Left ventricle myocardium inferior (tissue), 1 donor: ENCODE measurements at regions not wholly inside any gene's neighbourhood (a gene's known extent, or its start where the extent isn't known, plus 50 kb on each side); places are given as distances from the start of the nearest gene placed in this dataset.

Source experiments
- DNase-seq: peaks from one replicate; pipeline ENCODE4 v3.0.0-alpha.2; 2020
- H3K27ac ChIP-seq: fragments of 200-600 bp; replicated peaks from 2 replicates; pipeline ENCODE4 v1.8.0; 2021
- H3K27me3 ChIP-seq: fragments of 200-600 bp; 2 replicates; pipeline ENCODE4 v1.8.0; 2021; ENCODE audit warnings: low read depth
- H3K36me3 ChIP-seq: fragments of 200-600 bp; 2 replicates; pipeline ENCODE4 v1.8.0; 2021
- H3K4me1 ChIP-seq: fragments of 200-600 bp; 2 replicates; pipeline ENCODE4 v1.8.0; 2021
- H3K4me3 ChIP-seq: fragments of 200-600 bp; 2 replicates; pipeline ENCODE4 v1.8.0; 2021; ENCODE audit warnings: mild to moderate bottlenecking, moderate library complexity
- H3K9me3 ChIP-seq: fragments of 200-600 bp; replicated peaks from 2 replicates; pipeline ENCODE4 v1.8.0; 2021
- CTCF ChIP-seq: fragments of 200-600 bp; IDR thresholded peaks from 2 replicates; pipeline ENCODE4 v1.8.0; 2021; ENCODE audit warnings: antibody characterized with exemption, mild to moderate bottlenecking, borderline replicate concordance
- intact Hi-C: fragments of 100-400 bp; cut with micrococcal nuclease; formaldehyde crosslinking; loops from one replicate; pipeline ENCODE4 v1.11.0; 2022
- donor health status: DM: no; HTN: yes; CAD: no; lungs with severe emphysema.

GRCh38 chrX:10773318-10773717, 152.9 kb upstream of the MID1 start:
- H3K27me3 ChIP-seq = no peaks in the 10 kb centered on the region
- intact Hi-C loops = no loop called here
- no peak for DNase-seq
- H3K4me3 ChIP-seq = no peak overlapping the region
- H3K36me3 ChIP-seq = no peaks in the 10 kb centered on the region
- no peak for TF ChIP-seq CTCF
- H3K9me3 ChIP-seq = no peaks in the 10 kb centered on the region
- no peak overlapping the region for H3K27ac ChIP-seq
- no peaks in the 10 kb centered on the region for H3K4me1 ChIP-seq

GRCh38 chrX:10781847-10782530, 161.6 kb upstream of the MID1 start:
- Histone ChIP-seq H3K4me1 (no peaks in the 10 kb centered on the region), H3K36me3 (no peaks in the 10 kb centered on the region), H3K9me3 (no peaks in the 10 kb centered on the region), H3K27ac (no peak overlapping the region), H3K4me3 (no peak overlapping the region), H3K27me3 (no peaks in the 10 kb centered on the region)
- no peak for DNase-seq
- no peak for TF ChIP-seq CTCF
- intact Hi-C loops = no loop called here

GRCh38 chrX:10783451-10783995, 163.1 kb upstream of the MID1 start:
- no peaks in the 10 kb centered on the region for H3K9me3 ChIP-seq
- intact Hi-C loops = no loop called here
- TF ChIP-seq CTCF = no peak
- no peak overlapping the region for H3K27ac ChIP-seq
- no peaks in the 10 kb centered on the region for H3K27me3 ChIP-seq
- H3K4me1 ChIP-seq = no peaks in the 10 kb centered on the region
- DNase-seq = no peak
- H3K4me3 ChIP-seq = no peak overlapping the region
- H3K36me3 ChIP-seq = no peaks in the 10 kb centered on the region

GRCh38 chrX:10787264-10787663, 166.9 kb upstream of the MID1 start:
- no peak overlapping the region for H3K27ac ChIP-seq
- DNase-seq = no peak
- no peaks in the 10 kb centered on the region for H3K36me3 ChIP-seq
- no peaks in the 10 kb centered on the region for H3K27me3 ChIP-seq
- H3K4me1 ChIP-seq = no peaks in the 10 kb centered on the region
- no peak for TF ChIP-seq CTCF
- no peaks in the 10 kb centered on the region for H3K9me3 ChIP-seq
- intact Hi-C loops = no loop called here
- H3K4me3 ChIP-seq = no peak overlapping the region

GRCh38 chrX:10794203-10794630, 173.8 kb upstream of the MID1 start:
- Histone ChIP-seq H3K4me1 (no peaks in the 10 kb centered on the region), H3K4me3 (no peak overlapping the region), H3K9me3 (no peaks in the 10 kb centered on the region), H3K27me3 (no peaks in the 10 kb centered on the region), H3K36me3 (no peaks in the 10 kb centered on the region), H3K27ac (no peak overlapping the region)
- intact Hi-C loops = no loop called here
- no peak for DNase-seq
- no peak for TF ChIP-seq CTCF
